ENCODE measurements at regions not wholly inside any gene's neighbourhood (a gene's known extent, or its start where the extent isn't known, plus 50 kb on each side); places are given as distances from the start of the nearest gene placed in this dataset.

DNA sequence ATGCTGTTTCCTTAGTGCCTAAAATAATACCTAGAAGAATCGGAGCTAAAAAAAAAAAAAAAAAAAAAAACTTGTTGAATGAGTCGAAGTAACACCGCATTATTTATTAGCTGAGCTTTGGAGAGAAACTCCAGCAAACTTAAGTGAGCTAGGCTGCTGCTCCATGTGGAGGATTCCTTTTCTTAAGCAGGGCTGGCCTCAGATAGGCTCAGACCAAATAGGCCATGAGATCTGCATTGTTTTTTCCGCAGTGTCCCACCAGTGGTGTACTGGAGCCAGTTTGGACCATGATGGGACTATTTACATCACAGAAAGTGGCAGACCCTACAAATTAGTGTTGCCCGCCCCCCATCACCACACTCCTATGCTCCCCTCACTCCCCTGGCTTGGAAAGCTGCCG lies 341.4 kb downstream of the DTWD2 start:
- no peak for TF ChIP-seq CTCF (IDR thresholded peaks at IDR 0.05)
- TF ChIP-seq POLR2A (IDR thresholded peaks at IDR 0.05), result no peak
- no peak for TF ChIP-seq POLR2AphosphoS5 (IDR thresholded peaks at IDR 0.05)
